ENCODE measurements at regions not wholly inside any gene's neighbourhood (a gene's known extent, or its start where the extent isn't known, plus 50 kb on each side); places are given as distances from the start of the nearest gene placed in this dataset.

DNA sequence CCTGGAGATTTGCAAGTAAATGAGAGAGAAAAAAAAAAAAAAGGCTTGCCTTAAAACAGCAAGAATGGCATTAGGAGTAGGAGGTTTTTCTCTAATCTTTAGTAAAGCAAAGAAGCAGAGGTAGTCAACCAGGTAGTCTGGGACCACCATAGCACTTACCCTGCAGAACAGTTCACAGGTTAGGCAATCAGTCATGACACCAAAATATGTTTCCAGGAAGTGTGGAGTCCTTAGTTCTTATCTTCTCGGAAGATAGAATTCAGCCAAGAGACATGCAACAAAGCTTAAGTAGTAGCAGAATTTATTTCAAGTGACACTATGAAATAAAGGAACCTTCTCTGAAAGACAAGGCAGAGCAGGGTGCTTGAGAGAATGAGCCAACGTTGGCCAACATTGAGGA lies 295.8 kb downstream of the IPO8 start:
- Mint-ChIP-seq H3K27ac (no peak overlapping the region), H3K4me3 (no peak overlapping the region), H3K36me3 (no peaks in the 10 kb centered on the region), H3K27me3 (ENCODE audit: low read depth) (no peaks in the 10 kb centered on the region), H3K4me1 (no peaks in the 10 kb centered on the region), H3K9me3 (peaks cover 58% of the 10 kb centered on the region)
- no peak for DNase-seq (ENCODE audit: low spot score in 2 of 2, unreplicated experiment in 2 of 2)
- TF ChIP-seq, protein P1, sequence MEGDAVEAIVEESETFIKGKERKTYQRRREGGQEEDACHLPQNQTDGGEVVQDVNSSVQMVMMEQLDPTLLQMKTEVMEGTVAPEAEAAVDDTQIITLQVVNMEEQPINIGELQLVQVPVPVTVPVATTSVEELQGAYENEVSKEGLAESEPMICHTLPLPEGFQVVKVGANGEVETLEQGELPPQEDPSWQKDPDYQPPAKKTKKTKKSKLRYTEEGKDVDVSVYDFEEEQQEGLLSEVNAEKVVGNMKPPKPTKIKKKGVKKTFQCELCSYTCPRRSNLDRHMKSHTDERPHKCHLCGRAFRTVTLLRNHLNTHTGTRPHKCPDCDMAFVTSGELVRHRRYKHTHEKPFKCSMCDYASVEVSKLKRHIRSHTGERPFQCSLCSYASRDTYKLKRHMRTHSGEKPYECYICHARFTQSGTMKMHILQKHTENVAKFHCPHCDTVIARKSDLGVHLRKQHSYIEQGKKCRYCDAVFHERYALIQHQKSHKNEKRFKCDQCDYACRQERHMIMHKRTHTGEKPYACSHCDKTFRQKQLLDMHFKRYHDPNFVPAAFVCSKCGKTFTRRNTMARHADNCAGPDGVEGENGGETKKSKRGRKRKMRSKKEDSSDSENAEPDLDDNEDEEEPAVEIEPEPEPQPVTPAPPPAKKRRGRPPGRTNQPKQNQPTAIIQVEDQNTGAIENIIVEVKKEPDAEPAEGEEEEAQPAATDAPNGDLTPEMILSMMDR (IDR thresholded peaks at IDR 0.05; ENCODE audit: unreplicated experiment), result no peak

GRCh38 chr12:30396576-30396975 lies 299.1 kb downstream of the IPO8 start:
- Mint-ChIP-seq H3K4me3 (no peak overlapping the region), H3K36me3 (no peaks in the 10 kb centered on the region), H3K9me3 (peaks cover 54% of the 10 kb centered on the region)

DNA sequence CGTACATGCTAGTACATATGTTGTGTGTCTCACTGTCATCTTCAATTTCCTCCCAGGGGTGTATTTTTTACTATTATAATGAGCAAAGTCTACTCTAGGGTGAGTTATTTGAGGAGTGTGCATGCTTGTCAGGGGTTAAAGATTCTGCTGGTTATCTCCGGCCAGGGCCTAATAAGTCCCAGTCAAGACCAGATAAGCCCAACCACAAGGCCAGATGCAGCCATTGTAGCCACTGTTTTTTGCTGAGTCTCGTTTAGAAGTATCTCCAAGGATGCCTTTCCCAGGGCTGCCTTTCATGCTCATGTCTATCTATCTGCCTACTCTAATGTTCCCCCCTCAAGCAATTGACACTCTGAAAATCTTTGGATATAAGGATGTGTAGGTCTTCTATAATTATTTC lies 300.5 kb downstream of the IPO8 start:
- TF ChIP-seq, protein P1 (IDR thresholded peaks at IDR 0.05; ENCODE audit: unreplicated experiment), result no peak
- Mint-ChIP-seq H3K4me1 (no peaks in the 10 kb centered on the region), H3K27ac (no peak overlapping the region), H3K36me3 (no peaks in the 10 kb centered on the region), H3K9me3 (peaks cover 62% of the 10 kb centered on the region), H3K27me3 (ENCODE audit: low read depth) (no peaks in the 10 kb centered on the region), H3K4me3 (no peak overlapping the region)
- no peak for DNase-seq (ENCODE audit: low spot score in 2 of 2, unreplicated experiment in 2 of 2)

More at GRCh38 chr12:30396576-30396975, 299.1 kb downstream of the IPO8 start:
- TF ChIP-seq, protein P1 (IDR thresholded peaks at IDR 0.05; ENCODE audit: unreplicated experiment), result no peak
- H3K27ac Mint-ChIP-seq, result no peak overlapping the region
- DNase-seq (ENCODE audit: low spot score in 2 of 2, unreplicated experiment in 2 of 2), result no peak
- no peaks in the 10 kb centered on the region for H3K4me1 Mint-ChIP-seq
- no peaks in the 10 kb centered on the region for H3K27me3 Mint-ChIP-seq (ENCODE audit: low read depth)

DNA sequence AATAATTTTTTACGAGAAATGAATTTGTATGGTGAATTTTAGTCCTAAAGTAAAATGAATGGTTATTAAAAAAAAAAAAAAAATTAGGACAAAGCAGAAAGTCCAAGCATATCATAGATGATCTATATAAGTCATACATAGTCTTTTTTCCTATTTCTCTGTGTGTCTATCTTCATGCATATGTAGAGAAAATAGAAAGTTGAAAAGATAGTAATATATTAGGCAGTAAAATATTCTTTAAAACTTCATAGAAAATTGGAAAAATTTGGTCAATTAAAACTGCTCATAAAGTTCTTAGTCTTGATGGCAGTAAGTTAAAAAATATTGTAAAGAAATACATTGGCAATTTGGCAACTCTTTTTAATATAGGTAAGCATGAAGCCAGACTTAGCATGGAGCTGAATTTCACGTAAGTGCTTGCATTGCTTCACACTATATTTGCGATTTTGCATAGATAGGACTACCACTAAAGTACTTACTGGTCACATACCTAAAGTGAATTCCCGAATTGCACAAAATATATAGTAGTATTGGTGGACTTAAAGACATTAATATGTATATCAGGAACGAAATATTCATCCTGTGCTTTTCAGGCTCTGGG lies 303.8 kb downstream of the IPO8 start:
- no peak overlapping the region for H3K27ac Mint-ChIP-seq
- H3K4me3 Mint-ChIP-seq, result no peak overlapping the region
- TF ChIP-seq, protein P1 (IDR thresholded peaks at IDR 0.05; ENCODE audit: unreplicated experiment), result no peak
- no peaks in the 10 kb centered on the region for H3K27me3 Mint-ChIP-seq (ENCODE audit: low read depth)
- peaks cover 62% of the 10 kb centered on the region for H3K9me3 Mint-ChIP-seq
- DNase-seq (ENCODE audit: low spot score in 2 of 2, unreplicated experiment in 2 of 2), result no peak
- peaks cover 3% of the 10 kb centered on the region for H3K36me3 Mint-ChIP-seq
- H3K4me1 Mint-ChIP-seq, result no peaks in the 10 kb centered on the region

DNA sequence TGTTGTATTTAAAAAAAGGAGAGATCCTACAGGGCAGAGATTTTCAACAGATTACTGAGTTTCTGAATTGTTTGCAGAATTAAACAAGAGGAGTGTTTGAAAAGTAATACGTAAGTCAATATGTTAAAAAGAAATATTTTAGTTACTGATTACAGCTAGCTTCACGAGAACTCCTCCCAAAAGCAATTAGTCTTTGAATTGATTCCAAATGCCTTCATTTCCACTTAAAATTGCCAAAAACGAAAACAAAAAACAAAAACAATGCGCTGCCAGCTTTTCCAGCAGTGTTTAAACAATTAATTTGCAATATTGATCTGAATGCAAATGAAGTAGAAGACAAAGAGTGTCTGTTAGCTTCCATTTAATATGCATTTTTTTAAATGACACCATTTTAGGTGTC lies 310.0 kb downstream of the IPO8 start:
- Mint-ChIP-seq H3K27ac (no peak overlapping the region), H3K36me3 (peaks cover 3% of the 10 kb centered on the region), H3K9me3 (peaks cover 35% of the 10 kb centered on the region), H3K4me1 (no peaks in the 10 kb centered on the region), H3K4me3 (no peak overlapping the region), H3K27me3 (ENCODE audit: low read depth) (no peaks in the 10 kb centered on the region)
- DNase-seq (ENCODE audit: low spot score in 2 of 2, unreplicated experiment in 2 of 2), result no peak
- TF ChIP-seq, protein P1 (IDR thresholded peaks at IDR 0.05; ENCODE audit: unreplicated experiment), result no peak

GRCh38 chr12:30384976-30385375 lies 310.7 kb downstream of the IPO8 start:
- Mint-ChIP-seq H3K4me1 (no peaks in the 10 kb centered on the region), H3K4me3 (no peak overlapping the region), H3K27ac (no peak overlapping the region), H3K9me3 (peaks cover 30% of the 10 kb centered on the region), H3K36me3 (peaks cover 1% of the 10 kb centered on the region), H3K27me3 (ENCODE audit: low read depth) (no peaks in the 10 kb centered on the region)
- no peak for DNase-seq (ENCODE audit: low spot score in 2 of 2, unreplicated experiment in 2 of 2)
- TF ChIP-seq, protein P1 (IDR thresholded peaks at IDR 0.05; ENCODE audit: unreplicated experiment), result no peak

All from mesothelial cell of epicardium (in vitro differentiated cells).